ENCODE measurements at regions not wholly inside any gene's neighbourhood (a gene's known extent, or its start where the extent isn't known, plus 50 kb on each side); places are given as distances from the start of the nearest gene placed in this dataset.

DNA sequence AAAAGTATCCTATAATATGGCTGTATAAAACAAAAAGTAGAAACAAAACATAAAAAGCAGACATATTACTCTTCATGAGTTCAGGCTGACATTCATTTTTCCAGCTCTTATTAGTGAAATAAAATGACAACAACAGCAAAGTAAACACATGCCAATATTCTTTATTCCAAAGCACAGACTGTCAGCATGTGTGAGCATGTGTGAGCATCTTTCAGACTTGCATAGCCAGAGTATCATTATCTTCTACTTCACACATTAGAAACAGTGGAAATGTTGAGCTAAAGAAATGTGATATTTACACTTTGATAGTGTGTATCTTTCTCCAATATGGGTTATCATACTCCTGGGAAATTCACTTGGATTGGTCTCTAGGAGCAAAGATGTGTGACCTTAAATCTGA lies 476.6 kb upstream of the TMEM132C start:
- TF ChIP-seq, protein P1, sequence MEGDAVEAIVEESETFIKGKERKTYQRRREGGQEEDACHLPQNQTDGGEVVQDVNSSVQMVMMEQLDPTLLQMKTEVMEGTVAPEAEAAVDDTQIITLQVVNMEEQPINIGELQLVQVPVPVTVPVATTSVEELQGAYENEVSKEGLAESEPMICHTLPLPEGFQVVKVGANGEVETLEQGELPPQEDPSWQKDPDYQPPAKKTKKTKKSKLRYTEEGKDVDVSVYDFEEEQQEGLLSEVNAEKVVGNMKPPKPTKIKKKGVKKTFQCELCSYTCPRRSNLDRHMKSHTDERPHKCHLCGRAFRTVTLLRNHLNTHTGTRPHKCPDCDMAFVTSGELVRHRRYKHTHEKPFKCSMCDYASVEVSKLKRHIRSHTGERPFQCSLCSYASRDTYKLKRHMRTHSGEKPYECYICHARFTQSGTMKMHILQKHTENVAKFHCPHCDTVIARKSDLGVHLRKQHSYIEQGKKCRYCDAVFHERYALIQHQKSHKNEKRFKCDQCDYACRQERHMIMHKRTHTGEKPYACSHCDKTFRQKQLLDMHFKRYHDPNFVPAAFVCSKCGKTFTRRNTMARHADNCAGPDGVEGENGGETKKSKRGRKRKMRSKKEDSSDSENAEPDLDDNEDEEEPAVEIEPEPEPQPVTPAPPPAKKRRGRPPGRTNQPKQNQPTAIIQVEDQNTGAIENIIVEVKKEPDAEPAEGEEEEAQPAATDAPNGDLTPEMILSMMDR (IDR thresholded peaks at IDR 0.05 in 8 of 11, conservative IDR thresholded peaks at IDR 0.05 in 3 of 11) = no peak
- TF ChIP-seq POLR2AphosphoS5 (IDR thresholded peaks at IDR 0.05) = no peak
- TF ChIP-seq POLR2A (IDR thresholded peaks at IDR 0.05) = no peak
- H3K4me1 ChIP-seq = no peaks in the 10 kb centered on the region
- intact Hi-C loops (cut with DNase I; ENCODE audit: low total_unique reads) = no loop called here
- H3K36me3 ChIP-seq = no peaks in the 10 kb centered on the region
- DNase-seq = no peak
- H3K9me3 ChIP-seq = peaks cover 0 to 3% (median 0%) of the 10 kb centered on the region in 8 donors
- peaks cover 0 to 2% (median 0%) of the 10 kb centered on the region in 7 donors for H3K27me3 ChIP-seq (replicated peaks in 1 of 7)
- H3K4me3 ChIP-seq = no peak overlapping the region
- no peak overlapping the region for H3K27ac ChIP-seq

DNA sequence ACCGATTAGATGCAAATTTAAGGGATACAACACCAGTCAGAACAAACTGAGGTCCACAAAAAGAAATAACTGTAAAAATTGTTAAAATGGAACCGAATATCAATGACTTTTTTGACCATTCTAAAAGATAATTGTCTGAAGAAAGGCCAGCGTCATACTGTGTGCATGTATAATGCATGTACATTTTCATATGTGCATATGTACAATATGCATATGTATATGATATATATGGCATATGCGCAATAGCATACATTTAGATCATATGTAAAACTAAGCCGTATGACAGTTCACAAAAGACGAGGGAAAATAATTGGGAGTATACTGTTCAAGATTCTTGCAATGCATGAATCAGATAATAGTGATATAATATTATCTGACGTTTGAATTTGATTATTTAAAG lies 475.8 kb upstream of the TMEM132C start:
- intact Hi-C loops (cut with DNase I; ENCODE audit: low total_unique reads) = no loop called here
- peaks cover 0 to 5% (median 0%) of the 10 kb centered on the region in 8 donors for H3K9me3 ChIP-seq
- DNase-seq = no peak
- no peak for TF ChIP-seq POLR2AphosphoS5 (IDR thresholded peaks at IDR 0.05)
- no peak for TF ChIP-seq POLR2A (IDR thresholded peaks at IDR 0.05)
- TF ChIP-seq, protein P1 (IDR thresholded peaks at IDR 0.05 in 8 of 11, conservative IDR thresholded peaks at IDR 0.05 in 3 of 11) = no peak
- no peak overlapping the region for H3K4me3 ChIP-seq
- no peaks in the 10 kb centered on the region for H3K4me1 ChIP-seq
- no peaks in the 10 kb centered on the region for H3K27me3 ChIP-seq (replicated peaks in 1 of 7)
- WGBS, 5 donors = 74 to 92% (median 78%) methylated on average over 7 of the region's 7 CpGs
- no peaks in the 10 kb centered on the region for H3K36me3 ChIP-seq
- H3K27ac ChIP-seq = no peak overlapping the region

DNA sequence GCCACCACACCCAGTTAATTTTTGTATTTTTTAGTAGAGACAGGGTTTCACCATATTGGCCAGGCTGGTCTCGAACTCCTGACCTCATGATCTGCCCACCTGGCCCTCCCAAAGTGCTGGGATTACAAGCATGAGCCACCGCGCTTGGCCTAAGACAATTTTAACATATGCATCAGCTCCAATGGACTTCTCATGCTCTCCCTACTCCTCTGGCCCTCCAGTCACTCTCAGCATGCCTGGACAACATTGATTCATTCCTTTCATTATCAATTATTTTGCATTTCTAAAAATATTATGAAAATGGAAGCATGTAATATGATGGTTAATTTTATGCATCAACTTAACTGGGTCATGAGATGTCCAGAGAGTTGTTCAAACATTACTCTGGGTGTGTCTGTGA lies 469.1 kb upstream of the TMEM132C start:
- Histone ChIP-seq H3K4me1 (no peaks in the 10 kb centered on the region), H3K27ac (no peak overlapping the region), H3K36me3 (no peaks in the 10 kb centered on the region), H3K4me3 (no peak overlapping the region), H3K9me3 (peaks cover 0 to 5% (median 0%) of the 10 kb centered on the region in 8 donors), H3K27me3 (replicated peaks in 1 of 7) (no peaks in the 10 kb centered on the region)
- DNase-seq = no peak
- TF ChIP-seq POLR2A (IDR thresholded peaks at IDR 0.05) = no peak
- intact Hi-C loops (cut with DNase I; ENCODE audit: low total_unique reads) = no loop called here
- 71 to 81% (median 77%) methylated on average over 3 of the region's 3 CpGs for WGBS, 5 donors

DNA sequence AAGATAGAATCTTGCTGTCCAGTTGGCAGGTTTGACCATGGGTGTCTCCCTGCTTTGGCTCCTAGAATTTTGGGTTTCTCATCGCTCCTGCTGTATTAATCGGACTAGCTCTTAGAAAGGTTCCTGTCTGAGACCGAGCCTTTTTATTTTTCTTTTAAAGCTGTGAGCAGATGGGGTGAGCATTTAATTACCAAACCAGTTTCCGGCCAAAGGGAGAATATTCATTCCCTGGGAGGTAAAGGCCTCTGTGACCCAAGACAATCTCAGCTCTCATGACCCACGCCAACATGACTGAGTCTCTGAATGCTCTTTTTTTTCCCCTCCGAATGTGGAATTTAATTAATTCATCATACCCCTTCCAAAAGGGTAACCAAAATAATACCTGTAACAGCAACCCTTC lies 464.7 kb upstream of the TMEM132C start:
- Histone ChIP-seq H3K4me1 (no peaks in the 10 kb centered on the region), H3K27ac (no peak overlapping the region), H3K36me3 (no peaks in the 10 kb centered on the region), H3K27me3 (replicated peaks in 1 of 7) (no peaks in the 10 kb centered on the region), H3K4me3 (no peak overlapping the region), H3K9me3 (no peaks in the 10 kb centered on the region)
- WGBS, 5 donors = 82 to 95% (median 91%) methylated on average over 6 of the region's 6 CpGs
- intact Hi-C loops (cut with DNase I; ENCODE audit: low total_unique reads) = no loop called here
- TF ChIP-seq, protein P1 (IDR thresholded peaks at IDR 0.05 in 8 of 11, conservative IDR thresholded peaks at IDR 0.05 in 3 of 11) = no peak
- no peak for TF ChIP-seq POLR2AphosphoS5 (IDR thresholded peaks at IDR 0.05)
- no peak for TF ChIP-seq POLR2A (IDR thresholded peaks at IDR 0.05)
- DNase-seq = no peak

DNA sequence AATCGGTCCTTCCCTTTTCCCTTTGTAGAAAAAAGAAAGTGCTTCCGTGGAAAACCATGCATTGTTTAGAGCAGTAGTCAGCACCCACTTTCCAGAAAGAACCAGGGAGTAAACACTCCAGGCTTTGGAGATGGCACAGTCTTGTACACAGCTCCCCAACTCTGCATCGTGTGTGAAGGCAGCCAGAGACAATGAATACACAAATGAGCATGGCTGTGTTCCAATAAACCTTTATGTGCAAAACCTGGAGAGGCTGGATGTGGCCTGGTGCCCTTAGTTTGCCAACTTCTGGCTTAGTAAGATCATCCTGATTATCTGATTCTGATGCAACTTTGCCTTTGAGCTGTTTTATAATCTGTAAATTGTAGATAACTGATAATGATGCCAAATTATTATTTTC lies 463.4 kb upstream of the TMEM132C start:
- no peaks in the 10 kb centered on the region for H3K4me1 ChIP-seq
- no peaks in the 10 kb centered on the region for H3K9me3 ChIP-seq
- TF ChIP-seq, protein P1 (IDR thresholded peaks at IDR 0.05 in 8 of 11, conservative IDR thresholded peaks at IDR 0.05 in 3 of 11) = no peak
- TF ChIP-seq POLR2AphosphoS5 (IDR thresholded peaks at IDR 0.05) = no peak
- TF ChIP-seq POLR2A (IDR thresholded peaks at IDR 0.05) = no peak
- no peak overlapping the region for H3K27ac ChIP-seq
- H3K4me3 ChIP-seq = no peak overlapping the region
- H3K36me3 ChIP-seq = no peaks in the 10 kb centered on the region
- no peak for DNase-seq
- intact Hi-C loops (cut with DNase I; ENCODE audit: low total_unique reads) = no loop called here
- 51 to 68% (median 58%) methylated on average over 3 of the region's 3 CpGs for whole genome bisulfite sequencing, 5 donors
- H3K27me3 ChIP-seq (replicated peaks in 1 of 7) = no peaks in the 10 kb centered on the region
